ENCODE measurements at regions not wholly inside any gene's neighbourhood (a gene's known extent, or its start where the extent isn't known, plus 50 kb on each side); places are given as distances from the start of the nearest gene placed in this dataset.
"Not testable (repeated sequence)": the region's sequence is repeated elsewhere in the genome, so short reads cannot be mapped to it uniquely, and the experiment has no call there.

GRCh38 chr9:20237686-20238085, 384.6 kb downstream of the MLLT3 start:
- no peak for DNase-seq

DNA sequence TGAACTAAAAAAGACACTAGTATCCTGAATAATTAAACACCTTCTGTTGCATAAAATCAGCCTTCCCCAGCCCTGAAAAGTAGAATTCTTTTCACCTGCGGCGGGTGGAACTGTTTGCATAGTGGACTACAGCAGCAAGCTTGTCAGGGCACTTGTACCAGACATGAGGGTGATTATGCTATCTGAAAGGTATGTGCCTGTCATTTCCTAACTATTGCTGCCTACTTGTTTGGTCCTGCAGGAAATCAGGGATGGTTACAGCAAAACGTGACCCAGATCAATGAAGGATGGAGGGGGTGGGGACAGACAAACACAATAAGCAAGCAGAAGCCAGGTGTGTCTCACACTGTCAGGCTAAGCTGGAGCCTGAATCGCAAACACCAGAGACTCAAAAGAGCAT, 385.6 kb downstream of the MLLT3 start:
- no peak for DNase-seq

DNA sequence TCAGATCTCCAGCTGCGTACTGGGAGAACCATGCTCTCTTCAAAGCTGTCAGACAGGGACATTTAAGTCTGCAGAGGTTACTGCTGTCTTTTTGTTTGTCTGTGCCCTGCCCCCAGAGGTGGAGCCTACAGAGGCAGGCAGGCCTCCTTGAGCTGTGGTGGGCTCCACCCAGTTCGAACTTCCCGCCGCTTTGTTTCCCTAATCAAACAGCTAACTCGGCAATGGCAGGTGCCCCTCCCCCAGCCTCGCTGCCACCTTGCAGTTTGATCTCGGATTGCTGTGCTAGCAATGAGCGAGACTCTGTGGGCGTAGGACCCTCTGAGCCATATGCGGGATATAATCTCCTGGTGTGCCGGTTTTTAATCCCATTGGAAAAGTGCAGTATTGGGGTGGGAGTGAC, 387.1 kb downstream of the MLLT3 start:
- DNase-seq, result not testable (repeated sequence)

DNA sequence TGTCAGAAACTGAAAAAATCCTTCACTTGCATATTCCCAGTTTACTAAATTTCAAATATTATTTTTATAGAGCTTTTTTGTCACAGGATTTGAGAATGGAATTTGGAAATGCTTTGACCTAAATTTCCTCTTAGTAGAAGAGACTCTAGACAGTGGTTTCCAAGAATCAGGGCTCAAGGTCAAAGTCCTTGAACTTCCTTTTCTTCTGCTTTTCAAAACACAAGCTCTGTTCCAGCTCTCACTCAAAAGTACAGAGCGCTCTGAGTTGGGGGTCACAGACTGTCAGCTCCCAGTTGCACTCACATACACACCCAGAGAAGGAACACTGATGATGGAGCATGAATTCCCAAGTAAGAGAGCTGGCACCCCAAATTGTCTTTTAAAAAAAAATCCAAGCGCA, 394.2 kb downstream of the MLLT3 start:
- no peak for DNase-seq

GRCh38 chr9:20227166-20227874, 395.0 kb downstream of the MLLT3 start:
- DNase-seq, result no peak

DNA sequence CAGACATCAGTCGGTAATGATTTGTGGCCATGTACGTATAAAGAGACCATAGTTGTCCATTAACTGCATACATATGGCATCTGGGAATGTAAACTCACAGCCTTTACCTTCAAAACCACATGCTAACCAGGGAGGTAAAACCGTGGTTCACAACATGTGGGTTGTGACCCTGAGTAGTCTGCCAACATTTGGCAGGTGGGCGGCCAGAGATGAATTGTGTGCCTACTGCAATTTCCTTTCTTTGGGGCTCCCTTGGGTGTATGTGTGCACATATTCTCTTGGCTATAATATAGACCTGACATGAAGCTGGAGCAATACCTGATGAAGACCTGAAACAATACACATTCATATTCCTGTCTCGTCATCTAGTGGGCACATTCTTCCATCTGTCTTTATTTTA, 396.0 kb downstream of the MLLT3 start:
- DNase-seq, result peak; percentile 57

DNA sequence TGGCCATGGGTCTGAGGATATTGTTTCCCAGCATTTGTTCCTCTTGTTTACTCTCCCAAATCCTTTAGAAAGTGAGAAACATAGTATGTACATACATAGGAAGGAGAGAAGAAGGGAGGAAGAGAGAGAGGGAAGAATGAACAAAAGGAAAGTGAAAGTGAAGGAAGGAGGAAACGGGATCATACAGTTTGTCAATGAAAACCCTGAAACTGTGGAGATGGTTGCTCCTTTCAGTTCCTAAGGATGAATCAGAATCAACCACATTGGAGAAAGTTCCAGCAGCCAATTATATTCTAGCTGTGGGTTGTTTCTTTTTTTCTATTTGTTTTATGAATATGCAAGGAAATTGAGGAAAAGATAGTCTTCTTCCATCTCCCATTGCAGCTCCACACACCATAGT, 396.5 kb downstream of the MLLT3 start:
- no peak for DNase-seq

DNA sequence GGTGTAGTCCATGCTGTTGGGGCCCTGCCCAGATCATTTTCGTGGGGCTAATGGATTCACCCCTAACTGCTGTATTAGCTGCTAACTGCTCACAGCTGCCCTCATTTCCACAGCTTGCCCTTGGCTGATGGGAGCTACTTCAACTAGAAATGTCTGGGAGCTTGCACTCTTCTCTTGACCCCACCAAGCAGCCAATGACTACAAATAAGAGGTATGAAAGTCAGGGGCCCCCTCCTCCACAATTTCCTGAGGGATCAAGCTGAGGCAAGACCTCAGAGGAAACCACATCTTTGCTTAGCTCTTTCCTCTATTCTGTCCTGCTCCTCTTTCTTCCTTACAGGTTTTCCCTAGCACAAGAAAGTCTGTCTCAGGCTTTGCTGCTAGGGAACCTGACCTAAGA, 397.5 kb downstream of the MLLT3 start:
- DNase-seq, result no peak

DNA sequence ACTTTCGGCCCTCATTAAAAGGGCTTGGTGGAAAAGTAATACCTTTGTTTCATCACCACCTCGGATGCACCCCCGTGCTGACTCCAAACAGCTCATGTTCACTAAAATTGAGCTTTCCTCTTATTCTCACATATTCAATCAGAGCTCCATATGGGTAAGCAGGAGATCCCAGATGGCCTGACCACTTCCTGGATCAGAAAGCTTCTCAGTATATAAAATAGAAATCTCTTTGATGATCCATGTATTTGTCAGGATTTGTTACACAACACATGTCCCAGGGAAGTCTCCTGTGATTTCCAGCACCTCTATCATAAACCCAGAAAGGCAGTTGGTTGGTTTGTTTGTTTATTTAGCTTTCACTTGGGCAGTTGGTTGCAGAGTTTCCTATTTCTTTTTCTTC, 402.0 kb downstream of the MLLT3 start:
- no peak for DNase-seq

- no peak for DNase-seq
Observed at GRCh38 chr9:20219437-20219836, 402.9 kb downstream of the MLLT3 start.

GRCh38 chr9:20217596-20217995, 404.7 kb downstream of the MLLT3 start:
- DNase-seq, result no peak

GRCh38 chr9:20216438-20216837, 405.9 kb downstream of the MLLT3 start:
- DNase-seq, result no peak

- no peak for DNase-seq
Observed at GRCh38 chr9:20215552-20215951, 406.7 kb downstream of the MLLT3 start.

GRCh38 chr9:20212806-20213205, 409.5 kb downstream of the MLLT3 start:
- DNase-seq, result no peak

- DNase-seq, result no peak
Observed at GRCh38 chr9:20209391-20210340, 412.6 kb downstream of the MLLT3 start.

- DNase-seq, result no peak
Observed at GRCh38 chr9:20208961-20209371, 413.3 kb downstream of the MLLT3 start.

DNA sequence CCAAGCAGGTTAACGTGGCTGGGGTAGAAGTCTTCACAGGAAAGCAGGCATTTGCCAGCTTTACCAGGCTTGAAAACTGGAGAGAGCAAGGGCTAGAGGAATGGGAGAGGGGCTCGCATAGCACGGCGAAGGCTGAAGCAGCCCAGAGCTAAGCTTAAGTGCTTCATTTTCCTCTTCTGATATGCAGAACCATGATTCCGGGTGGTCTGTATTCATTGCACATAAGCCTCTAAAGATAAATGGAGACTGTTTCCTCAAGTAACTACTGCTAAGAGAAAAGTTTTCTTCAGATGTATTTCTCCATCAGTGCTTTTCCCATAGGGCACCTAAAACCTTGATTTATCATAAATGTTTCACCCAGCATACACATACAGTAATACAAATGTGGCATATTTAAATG, 414.1 kb downstream of the MLLT3 start:
- no peak for DNase-seq

DNA sequence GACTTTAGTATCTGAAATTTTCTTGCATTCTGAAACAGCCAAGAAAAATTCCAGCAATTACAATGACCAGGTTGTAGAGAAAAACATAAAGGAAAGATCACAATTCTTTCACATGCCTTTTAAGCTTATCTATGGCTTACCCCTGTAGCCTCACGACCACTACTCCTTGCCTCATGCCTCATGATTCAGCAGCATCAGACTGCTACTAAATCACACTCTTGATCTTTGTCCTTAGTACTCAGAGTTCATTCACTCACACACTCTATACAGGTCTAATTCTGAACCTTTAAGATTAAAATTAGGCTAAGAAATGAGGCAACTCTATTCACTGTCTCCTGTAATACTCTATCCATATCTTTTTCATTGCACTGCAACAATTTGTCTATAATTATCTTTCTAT, 415.1 kb downstream of the MLLT3 start:
- DNase-seq, result no peak

GRCh38 chr9:20205821-20206220, 416.5 kb downstream of the MLLT3 start:
- DNase-seq, result no peak

DNA sequence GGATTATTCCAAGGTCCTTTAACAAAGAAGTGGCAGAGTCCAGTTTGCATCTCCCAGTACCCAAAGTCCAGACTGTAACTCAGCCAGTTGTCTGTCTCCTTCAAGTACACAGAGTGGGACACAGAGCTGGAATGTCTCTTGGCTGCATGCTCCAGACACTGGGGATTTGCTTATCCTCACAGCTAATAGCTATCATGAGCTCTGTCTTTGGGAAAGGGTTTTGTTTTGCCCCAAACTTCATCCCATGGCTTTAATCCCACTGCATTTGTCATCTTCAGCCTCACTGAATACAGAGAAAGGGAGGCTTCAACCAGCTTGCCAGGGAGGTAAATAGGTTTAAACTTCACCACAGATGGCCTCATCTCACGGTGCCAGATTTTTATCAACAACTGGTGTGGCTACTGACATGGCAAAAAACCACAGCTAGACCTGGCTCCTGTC, 412.2 kb upstream of the SLC24A2 start:
- DNase-seq, result no peak

GRCh38 chr9:20200581-20200980, 411.7 kb upstream of the SLC24A2 start:
- DNase-seq, result no peak

GRCh38 chr9:20199111-20199510, 410.3 kb upstream of the SLC24A2 start:
- DNase-seq, result no peak

DNA sequence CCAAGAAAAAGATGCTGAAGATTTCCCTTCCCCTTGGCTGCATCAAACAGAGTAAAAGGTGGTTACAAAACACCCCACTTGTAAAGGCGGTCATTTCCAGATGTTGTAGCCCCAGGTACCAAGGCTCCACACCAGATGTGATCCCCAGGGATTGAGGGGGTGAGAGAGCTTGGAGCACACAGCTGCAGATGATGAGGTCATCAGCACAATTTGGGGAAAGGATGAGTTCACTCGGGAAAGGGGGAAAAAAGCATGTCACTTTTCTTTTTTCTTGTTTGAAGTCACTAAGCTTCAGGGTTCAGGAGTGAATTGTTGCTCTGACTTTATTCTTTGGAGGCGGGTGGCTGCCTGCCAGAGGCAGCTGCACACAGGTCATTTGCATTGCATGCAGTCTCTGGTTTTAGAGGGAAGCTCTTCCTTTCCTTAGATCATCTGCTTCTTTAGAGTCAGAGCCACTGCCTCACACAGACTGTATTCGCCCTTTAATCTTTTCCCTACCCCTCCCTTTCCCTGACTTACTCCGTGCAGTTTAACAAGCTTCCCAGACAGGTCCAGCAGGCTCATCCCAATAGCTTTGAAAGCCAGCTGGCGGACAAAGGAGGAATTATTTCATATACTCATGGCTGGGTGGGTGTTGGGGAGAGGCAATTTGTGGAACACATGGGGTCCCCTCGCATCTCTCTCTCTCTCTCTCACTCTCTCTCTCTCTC, 409.3 kb upstream of the SLC24A2 start:
- DNase-seq, result no peak

Data from NCI-H2081 treated with DMSO at 0.1 percent for 48 hours (cell line).